GM12878 (cell line): ENCODE measurements at regions not wholly inside any gene's neighbourhood (a gene's known extent, or its start where the extent isn't known, plus 50 kb on each side); places are given as distances from the start of the nearest gene placed in this dataset.

Experiments used
- ATAC-seq: fragments of 200-7000 bp; cut with Tn5 transposase; 3 replicates; pipeline ENCODE4 v1.9.1; 2020; ENCODE audit warnings: mild to moderate bottlenecking, moderate library complexity
- BruUV-seq: library from RNA; stranded (reverse); fragments of 400-500 nt; replicated peaks from 2 replicates; lab custom pipeline; 2021; lab: Mats Ljungman, UMichigan
- CTCF ChIA-PET: fragments of 300-600 bp; sonication (Branson Sonifier 250); formaldehyde crosslinking; extraction: SDS; loops from one replicate; lab custom pipeline; 2021; ENCODE audit warnings: inconsistent platforms; lab: Yijun Ruan, JAX
- POLR2A ChIA-PET: fragments of 350-600 bp; formaldehyde crosslinking; extraction: SDS; loops from one replicate; lab custom pipeline; 2021; ENCODE audit warnings: inconsistent platforms; lab: Charles Lee
- RAD21 ChIA-PET: fragments of 300-600 bp; sonication (Branson Sonifier 250); formaldehyde crosslinking; loops from one replicate; lab custom pipeline; 2023; ENCODE audit warnings: antibody characterized with exemption; ENCODE audit not compliant: unreplicated experiment; lab: Charles Lee
- SMC1A ChIA-PET: fragments of 300-600 bp; sonication (Branson Sonifier 250); formaldehyde crosslinking; loops from one replicate; lab custom pipeline; 2023; ENCODE audit not compliant: unreplicated experiment, uncharacterized antibody; lab: Charles Lee
- DNase-seq: peaks from one replicate; pipeline ENCODE4 v3.0.0-alpha.2; 2011; ENCODE audit warnings: low read depth, low spot score
- FAIRE-seq: peaks from 3 replicates; lab custom pipeline; 2011; peaks lifted over from hg19 to GRCh38; lab: Jason Lieb, UNC
- H2AFZ ChIP-seq: 2 replicates; pipeline ENCODE4 v1.6.0; 2011; ENCODE audit warnings: low read depth, low read length, control low read depth; ENCODE audit not compliant: control insufficient read depth
- H3K27ac ChIP-seq: 2 replicates; pipeline ENCODE4 v1.5.1; 2011; ENCODE audit warnings: control low read depth; ENCODE audit not compliant: control insufficient read depth, insufficient read depth
- H3K27me3 ChIP-seq, 2 experiments: replicated peaks in 1 of 2; 2 replicates each; pipeline versions ENCODE4 v1.6.0 to v1.6.1; 2011; ENCODE audit warnings: low read length in 1 of 2; ENCODE audit not compliant: control insufficient read depth in 2 of 2, insufficient read depth in 2 of 2
- H3K36me3 ChIP-seq, 2 experiments: 2 replicates each; pipeline ENCODE4 v1.5.1; 2011; ENCODE audit warnings: low read length in 1 of 2; ENCODE audit not compliant: control insufficient read depth in 2 of 2, insufficient read depth in 2 of 2
- H3K4me1 ChIP-seq: 2 replicates; pipeline ENCODE4 v1.6.1; 2011; ENCODE audit warnings: mild to moderate bottlenecking, low read length, moderate library complexity, mixed read lengths; ENCODE audit not compliant: control insufficient read depth, insufficient read depth
- H3K4me2 ChIP-seq: 2 replicates; pipeline ENCODE4 v1.6.0; 2011; ENCODE audit warnings: control low read depth; ENCODE audit not compliant: control insufficient read depth, insufficient read depth
- H3K4me3 ChIP-seq: fragments of 200-600 bp; sonication (generic); 2 replicates; pipeline ENCODE4 v1.5.1; 2016
- H3K79me2 ChIP-seq: 2 replicates; pipeline ENCODE4 v1.6.0; 2011; ENCODE audit warnings: low read length; ENCODE audit not compliant: control insufficient read depth, insufficient read depth
- H3K9ac ChIP-seq: 2 replicates; pipeline ENCODE4 v1.8.0; 2011; ENCODE audit warnings: low read length, control low read depth, mixed read lengths; ENCODE audit not compliant: control insufficient read depth, insufficient read depth
- H3K9me3 ChIP-seq: replicated peaks from 3 replicates; pipeline ENCODE4 v1.5.1; 2011; ENCODE audit warnings: mild to moderate bottlenecking, low read length; ENCODE audit not compliant: control insufficient read depth, insufficient read depth
- H4K20me1 ChIP-seq: 2 replicates; pipeline ENCODE4 v1.6.0; 2011; ENCODE audit not compliant: control insufficient read depth, insufficient read depth
- CBX5 ChIP-seq: sonication (generic); IDR thresholded peaks from 2 replicates; pipeline ENCODE4 v1.6.1; 2016; ENCODE audit warnings: low read depth, moderate library complexity, mild to moderate bottlenecking, inconsistent platforms
- CREM ChIP-seq: IDR thresholded peaks from 2 replicates; pipeline ENCODE4 v1.6.1; 2014; ENCODE audit warnings: antibody characterized with exemption, low read depth
- NR2C2 ChIP-seq: IDR thresholded peaks from 2 replicates; pipeline ENCODE4 v1.6.1; 2011; ENCODE audit warnings: borderline replicate concordance, low read depth; ENCODE audit not compliant: control insufficient read depth, insufficient read length
- SPI1 ChIP-seq: IDR thresholded peaks from 2 replicates; pipeline ENCODE4 v1.6.1; 2011; ENCODE audit warnings: low read depth, mild to moderate bottlenecking, low read length, moderate library complexity, borderline replicate concordance; ENCODE audit not compliant: insufficient read depth
- in situ Hi-C: fragments of 300-500 bp; cut with MboI; formaldehyde crosslinking; loops from 9 replicates; pipeline ENCODE4 v1.14.3; 2018; ENCODE audit warnings: mixed read lengths
- intact Hi-C: fragments of 100-400 bp; cut with micrococcal nuclease; formaldehyde crosslinking; loops from one replicate; pipeline ENCODE4 v1.14.2; 2022; ENCODE audit not compliant: unreplicated experiment
- TF ChIP-seq, protein P1 (sequence below): IDR thresholded peaks from 2 replicates; pipeline ENCODE4 v1.6.1; 2012; ENCODE audit warnings: low read depth, low read length, improper control_type of control experiment
- TF ChIP-seq, protein P2 (sequence below): fragments of 450-650 bp; IDR thresholded peaks from 2 replicates; pipeline ENCODE4 v1.6.1; 2018; ENCODE audit warnings: borderline replicate concordance, mild to moderate bottlenecking; ENCODE audit not compliant: partially characterized antibody

DNA sequence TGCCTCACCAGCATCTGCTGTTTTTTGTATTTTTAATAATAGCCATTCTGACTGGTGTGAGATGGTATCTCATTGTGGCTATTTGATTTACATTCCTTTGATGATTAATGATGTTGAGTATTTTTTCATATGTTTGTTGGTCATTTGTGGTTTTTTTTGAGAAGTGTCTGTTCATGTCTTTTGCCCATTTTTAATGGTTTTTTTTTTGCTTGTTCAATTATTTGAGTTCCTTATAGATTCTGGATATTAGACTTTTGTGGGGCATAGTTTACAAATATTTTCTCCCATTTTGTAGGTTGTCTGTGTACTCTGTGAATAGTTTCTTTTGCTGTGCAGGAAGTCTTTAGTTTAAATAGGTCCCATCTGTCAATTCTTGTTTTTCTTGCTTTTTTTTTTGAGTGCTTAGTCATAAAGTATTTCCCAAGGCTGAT lies 148.1 kb downstream of the NPR3 start:
- ATAC-seq: no peak

More for the DNA sequence above, 148.1 kb downstream of the NPR3 start:
- ChIA-PET POLR2A (no interaction called here), CTCF (no interaction called here), RAD21 (no interaction called here), SMC1A (no interaction called here)
- Histone ChIP-seq H3K27ac (no peak overlapping the region), H3K4me1 (no peaks in the 10 kb centered on the region), H3K9me3 (no peaks in the 10 kb centered on the region), H3K36me3 (no peaks in the 10 kb centered on the region), H3K27me3 (no peaks in the 10 kb centered on the region), H3K9ac (no peak overlapping the region), H3K79me2 (no peaks in the 10 kb centered on the region), H3K4me2 (no peak overlapping the region), H2AFZ (no peak overlapping the region), H3K4me3 (no peak overlapping the region), H4K20me1 (no peaks in the 10 kb centered on the region)
- in situ Hi-C loops: no loop called here
- intact Hi-C loops: no loop called here
- no peak for TF ChIP-seq NR2C2
- no peak for TF ChIP-seq CBX5
- TF ChIP-seq, protein P1, sequence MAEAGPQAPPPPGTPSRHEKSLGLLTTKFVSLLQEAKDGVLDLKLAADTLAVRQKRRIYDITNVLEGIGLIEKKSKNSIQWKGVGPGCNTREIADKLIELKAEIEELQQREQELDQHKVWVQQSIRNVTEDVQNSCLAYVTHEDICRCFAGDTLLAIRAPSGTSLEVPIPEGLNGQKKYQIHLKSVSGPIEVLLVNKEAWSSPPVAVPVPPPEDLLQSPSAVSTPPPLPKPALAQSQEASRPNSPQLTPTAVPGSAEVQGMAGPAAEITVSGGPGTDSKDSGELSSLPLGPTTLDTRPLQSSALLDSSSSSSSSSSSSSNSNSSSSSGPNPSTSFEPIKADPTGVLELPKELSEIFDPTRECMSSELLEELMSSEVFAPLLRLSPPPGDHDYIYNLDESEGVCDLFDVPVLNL: no peak
- TF ChIP-seq CREM: no peak
- TF ChIP-seq SPI1: no peak
- TF ChIP-seq, protein P2, sequence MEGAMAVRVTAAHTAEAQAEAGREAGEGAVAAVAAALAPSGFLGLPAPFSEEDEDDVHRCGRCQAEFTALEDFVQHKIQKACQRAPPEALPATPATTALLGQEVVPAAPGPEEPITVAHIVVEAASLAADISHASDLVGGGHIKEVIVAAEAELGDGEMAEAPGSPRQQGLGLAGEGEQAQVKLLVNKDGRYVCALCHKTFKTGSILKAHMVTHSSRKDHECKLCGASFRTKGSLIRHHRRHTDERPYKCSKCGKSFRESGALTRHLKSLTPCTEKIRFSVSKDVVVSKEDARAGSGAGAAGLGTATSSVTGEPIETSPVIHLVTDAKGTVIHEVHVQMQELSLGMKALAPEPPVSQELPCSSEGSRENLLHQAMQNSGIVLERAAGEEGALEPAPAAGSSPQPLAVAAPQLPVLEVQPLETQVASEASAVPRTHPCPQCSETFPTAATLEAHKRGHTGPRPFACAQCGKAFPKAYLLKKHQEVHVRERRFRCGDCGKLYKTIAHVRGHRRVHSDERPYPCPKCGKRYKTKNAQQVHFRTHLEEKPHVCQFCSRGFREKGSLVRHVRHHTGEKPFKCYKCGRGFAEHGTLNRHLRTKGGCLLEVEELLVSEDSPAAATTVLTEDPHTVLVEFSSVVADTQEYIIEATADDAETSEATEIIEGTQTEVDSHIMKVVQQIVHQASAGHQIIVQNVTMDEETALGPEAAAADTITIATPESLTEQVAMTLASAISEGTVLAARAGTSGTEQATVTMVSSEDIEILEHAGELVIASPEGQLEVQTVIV: no peak
- BruUV-seq: no TSS peak
- DNase-seq: no peak
- no peak for FAIRE-seq
